BE2C (cell line): ENCODE measurements at regions not wholly inside any gene's neighbourhood (a gene's known extent, or its start where the extent isn't known, plus 50 kb on each side); places are given as distances from the start of the nearest gene placed in this dataset.
"Not testable (repeated sequence)": the region's sequence is repeated elsewhere in the genome, so short reads cannot be mapped to it uniquely, and the experiment has no call there.

Experiments
- DNase-seq: peaks from one replicate; pipeline ENCODE4 v3.0.0-alpha.2; 2020
- H3K27me3 ChIP-seq: fragments of 250-450 bp; sonication (Bioruptor Pico); 2 replicates; pipeline ENCODE4 v1.5.1; 2020; ENCODE audit warnings: mild to moderate bottlenecking
- H3K36me3 ChIP-seq: fragments of 250-450 bp; sonication (Bioruptor Pico); 2 replicates; pipeline ENCODE4 v1.5.1; 2020; ENCODE audit warnings: mild to moderate bottlenecking
- H3K4me1 ChIP-seq: fragments of 250-450 bp; sonication (Bioruptor Pico); 2 replicates; pipeline ENCODE4 v1.5.1; 2020
- H3K4me3 ChIP-seq: 2 replicates; pipeline ENCODE4 v1.5.1; 2011; ENCODE audit warnings: low read depth, low read length
- H3K9me3 ChIP-seq: fragments of 250-450 bp; sonication (Bioruptor Pico); 2 replicates; pipeline ENCODE4 v1.5.1; 2020
- CTCF ChIP-seq: IDR thresholded peaks from 2 replicates; pipeline ENCODE4 v1.5.1; 2012; ENCODE audit warnings: mild to moderate bottlenecking, low read depth, low read length

- TF ChIP-seq CTCF = no peak
- Histone ChIP-seq H3K27me3 (no peaks in the 10 kb centered on the region), H3K4me3 (no peak overlapping the region), H3K9me3 (no peaks in the 10 kb centered on the region), H3K4me1 (no peaks in the 10 kb centered on the region), H3K36me3 (no peaks in the 10 kb centered on the region)
- DNase-seq = no peak
Measured at GRCh38 chr4:89496851-89497250, 189.3 kb upstream of the GPRIN3 start.

- no peak for DNase-seq
- Histone ChIP-seq H3K36me3 (no peaks in the 10 kb centered on the region), H3K4me1 (no peaks in the 10 kb centered on the region), H3K9me3 (no peaks in the 10 kb centered on the region), H3K4me3 (no peak overlapping the region), H3K27me3 (no peaks in the 10 kb centered on the region)
- TF ChIP-seq CTCF = no peak
Measured at GRCh38 chr4:89493367-89493766, 185.8 kb upstream of the GPRIN3 start.

GRCh38 chr4:89492581-89493071 is 185.0 kb upstream of the GPRIN3 start:
- no peak for DNase-seq
- H3K36me3 ChIP-seq = no peaks in the 10 kb centered on the region
- no peaks in the 10 kb centered on the region for H3K27me3 ChIP-seq
- no peaks in the 10 kb centered on the region for H3K9me3 ChIP-seq
- no peak for TF ChIP-seq CTCF
- H3K4me1 ChIP-seq = no peaks in the 10 kb centered on the region
- no peak overlapping the region for H3K4me3 ChIP-seq

GRCh38 chr4:89491761-89492160 is 184.2 kb upstream of the GPRIN3 start:
- H3K4me1 ChIP-seq = no peaks in the 10 kb centered on the region
- no peak for TF ChIP-seq CTCF
- no peak for DNase-seq
- H3K9me3 ChIP-seq = no peaks in the 10 kb centered on the region
- no peaks in the 10 kb centered on the region for H3K27me3 ChIP-seq
- no peak overlapping the region for H3K4me3 ChIP-seq
- H3K36me3 ChIP-seq = no peaks in the 10 kb centered on the region

GRCh38 chr4:89489921-89490431 is 182.4 kb upstream of the GPRIN3 start:
- not testable (repeated sequence) for H3K9me3 ChIP-seq, DNase-seq, H3K4me1 ChIP-seq, H3K36me3 ChIP-seq, H3K4me3 ChIP-seq, H3K27me3 ChIP-seq

- no peak overlapping the region for H3K4me3 ChIP-seq
- H3K27me3 ChIP-seq = no peaks in the 10 kb centered on the region
- no peak for DNase-seq
- no peaks in the 10 kb centered on the region for H3K36me3 ChIP-seq
- no peaks in the 10 kb centered on the region for H3K9me3 ChIP-seq
- no peaks in the 10 kb centered on the region for H3K4me1 ChIP-seq
- TF ChIP-seq CTCF = no peak
Measured at GRCh38 chr4:89489338-89489771, 181.8 kb upstream of the GPRIN3 start.

- Histone ChIP-seq H3K27me3 (no peaks in the 10 kb centered on the region), H3K4me3 (no peak overlapping the region), H3K4me1 (no peaks in the 10 kb centered on the region), H3K36me3 (no peaks in the 10 kb centered on the region), H3K9me3 (no peaks in the 10 kb centered on the region)
- no peak for TF ChIP-seq CTCF
- no peak for DNase-seq
Measured at GRCh38 chr4:89488736-89489135, 181.1 kb upstream of the GPRIN3 start.
